KMS-11 (cell line): ENCODE measurements at regions not wholly inside any gene's neighbourhood (a gene's known extent, or its start where the extent isn't known, plus 50 kb on each side); places are given as distances from the start of the nearest gene placed in this dataset.
A peak's percentile ranks its signal among the peaks of the same experiment; 100 is the strongest.

Experiments
- H2AFZ ChIP-seq: fragments of 200-600 bp; sonication (generic); 2 replicates; pipeline ENCODE4 v1.6.1; 2016; ENCODE audit warnings: antibody characterized with exemption, mixed run types, low read depth
- H3K27ac ChIP-seq: fragments of 200-600 bp; sonication (generic); 2 replicates; pipeline ENCODE4 v1.6.1; 2016; ENCODE audit warnings: mild to moderate bottlenecking, mixed run types
- H3K27me3 ChIP-seq: fragments of 200-600 bp; sonication (generic); 2 replicates; pipeline ENCODE4 v1.6.1; 2017; ENCODE audit warnings: mild to moderate bottlenecking, low read depth, mixed run types, moderate library complexity; ENCODE audit not compliant: insufficient read depth
- H3K36me3 ChIP-seq: fragments of 200-600 bp; sonication (generic); 2 replicates; pipeline ENCODE4 v1.6.1; 2017; ENCODE audit warnings: mild to moderate bottlenecking, mixed run types; ENCODE audit not compliant: insufficient read depth
- H3K4me1 ChIP-seq: fragments of 200-600 bp; sonication (generic); 2 replicates; pipeline ENCODE4 v1.6.1; 2016; ENCODE audit warnings: mild to moderate bottlenecking, low read depth, mixed run types; ENCODE audit not compliant: poor library complexity, severe bottlenecking
- H3K4me2 ChIP-seq: fragments of 200-600 bp; sonication (generic); 2 replicates; pipeline ENCODE4 v1.7.0; 2016; ENCODE audit warnings: mild to moderate bottlenecking, mixed run types
- H3K4me3 ChIP-seq: fragments of 200-600 bp; sonication (generic); IDR thresholded peaks from 2 replicates; pipeline ENCODE4 v1.6.1; 2017; ENCODE audit warnings: low read depth, low read length, mixed read lengths; ENCODE audit not compliant: insufficient read depth
- H3K79me2 ChIP-seq: fragments of 200-600 bp; sonication (generic); 2 replicates; pipeline ENCODE4 v1.6.1; 2016; ENCODE audit warnings: low read depth, mixed run types; ENCODE audit not compliant: insufficient read depth
- H3K9ac ChIP-seq: fragments of 200-600 bp; sonication (generic); 2 replicates; pipeline ENCODE4 v1.6.1; 2016; ENCODE audit warnings: mild to moderate bottlenecking, mixed run types
- H4K20me1 ChIP-seq: fragments of 200-600 bp; sonication (generic); 2 replicates; pipeline ENCODE4 v1.6.1; 2016; ENCODE audit warnings: mild to moderate bottlenecking, mixed run types; ENCODE audit not compliant: insufficient read depth
- CTCF ChIP-seq: fragments of 200-600 bp; sonication (generic); conservative IDR thresholded peaks from 2 replicates; pipeline ENCODE4 v1.6.1; 2017; ENCODE audit warnings: low read depth, mild to moderate bottlenecking, antibody characterized with exemption, low read length, moderate library complexity, mixed read lengths

- no peak overlapping the region for H3K4me3 ChIP-seq
- H3K27me3 ChIP-seq: no peaks in the 10 kb centered on the region
- H3K4me2 ChIP-seq: no peak overlapping the region
- no peak for TF ChIP-seq CTCF
- peaks cover 30% of the 10 kb centered on the region for H3K4me1 ChIP-seq
- H2AFZ ChIP-seq: no peak overlapping the region
- H4K20me1 ChIP-seq: no peaks in the 10 kb centered on the region
- H3K9ac ChIP-seq: no peak overlapping the region
- no peaks in the 10 kb centered on the region for H3K36me3 ChIP-seq
- H3K79me2 ChIP-seq: no peaks in the 10 kb centered on the region
- no peak overlapping the region for H3K27ac ChIP-seq
Measured at GRCh38 chr12:67411562-67411961, 142.4 kb downstream of the CAND1 start.

DNA sequence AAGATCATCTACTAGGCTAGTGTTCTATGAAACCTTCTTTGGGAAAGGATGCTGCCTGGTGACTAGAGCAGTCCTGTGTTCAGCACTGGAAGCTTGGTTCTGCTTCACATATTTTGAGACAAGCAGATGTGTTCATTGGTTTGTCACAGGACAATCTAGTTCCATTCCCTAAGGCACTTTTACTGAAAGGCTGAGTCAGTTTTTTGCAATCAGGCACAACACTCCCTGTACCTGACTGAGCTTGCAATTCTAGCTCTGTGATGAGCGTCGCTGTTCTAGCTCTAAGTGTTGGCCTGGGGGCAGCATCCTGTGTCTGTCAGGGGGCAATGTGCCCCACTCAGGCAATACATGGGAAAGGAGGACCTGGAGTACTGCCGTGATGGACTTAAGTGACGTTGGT, 144.4 kb downstream of the CAND1 start:
- Histone ChIP-seq H3K4me2 (peak overlapping the region; percentile 69), H3K27ac (peak overlapping the region; percentile 13), H3K4me3 (no peak overlapping the region), H3K4me1 (peaks cover 30% of the 10 kb centered on the region), H3K79me2 (no peaks in the 10 kb centered on the region), H4K20me1 (no peaks in the 10 kb centered on the region), H3K9ac (no peak overlapping the region), H3K36me3 (no peaks in the 10 kb centered on the region), H3K27me3 (no peaks in the 10 kb centered on the region), H2AFZ (peak overlapping the region; percentile 14; the same call in 1 of the 2 replicates)
- no peak for TF ChIP-seq CTCF

DNA sequence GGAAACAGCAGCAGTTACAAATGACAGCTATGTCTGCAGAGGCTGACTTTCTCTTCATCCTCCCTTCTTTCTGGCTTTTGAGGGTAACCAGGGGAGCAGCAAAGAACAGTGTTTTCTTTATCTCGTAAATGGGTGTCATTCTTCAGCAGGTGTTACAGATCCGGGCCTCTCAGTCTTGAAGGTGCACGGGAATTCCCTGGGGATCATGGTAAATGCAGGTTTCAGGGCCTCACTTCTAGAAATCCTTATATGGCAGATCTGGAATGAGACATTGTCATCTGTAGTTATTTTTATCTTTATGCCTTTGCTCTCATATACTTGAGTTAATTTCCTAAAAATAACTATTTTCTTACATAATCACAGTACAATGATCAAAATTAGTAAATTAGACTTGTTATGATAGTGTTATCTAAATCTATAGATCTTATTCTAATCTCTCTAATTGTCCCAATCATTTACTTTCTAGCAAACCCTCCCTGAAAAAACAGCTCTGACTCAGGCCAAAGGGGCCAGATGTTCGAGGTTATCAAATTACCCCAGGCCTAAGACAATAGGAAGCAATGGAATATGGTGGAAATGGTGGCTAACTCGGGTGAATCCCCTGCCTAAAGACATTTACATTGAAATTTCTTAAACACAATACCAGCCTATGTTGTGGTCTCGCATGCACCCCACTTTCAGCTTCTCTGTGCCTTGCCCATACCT, 145.0 kb downstream of the CAND1 start:
- Histone ChIP-seq H3K27me3 (no peaks in the 10 kb centered on the region), H3K79me2 (no peaks in the 10 kb centered on the region), H4K20me1 (no peaks in the 10 kb centered on the region), H3K4me3 (no peak overlapping the region), H3K27ac (peak overlapping the region; percentile 13), H3K4me2 (peak overlapping the region; percentile 69), H2AFZ (peak overlapping the region; percentile 14; the same call in 1 of the 2 replicates), H3K9ac (no peak overlapping the region), H3K4me1 (peaks cover 30% of the 10 kb centered on the region), H3K36me3 (no peaks in the 10 kb centered on the region)
- TF ChIP-seq CTCF: no peak

GRCh38 chr12:67415473-67415872, 146.3 kb downstream of the CAND1 start:
- Histone ChIP-seq H3K4me2 (no peak overlapping the region; the same call in 1 of the 2 replicates), H3K36me3 (no peaks in the 10 kb centered on the region), H3K79me2 (no peaks in the 10 kb centered on the region), H3K27me3 (no peaks in the 10 kb centered on the region), H4K20me1 (no peaks in the 10 kb centered on the region), H3K9ac (no peak overlapping the region), H3K27ac (no peak overlapping the region), H3K4me3 (no peak overlapping the region), H2AFZ (no peak overlapping the region), H3K4me1 (peaks cover 30% of the 10 kb centered on the region)
- peak; percentile 38 for TF ChIP-seq CTCF
